Thymus (tissue), 11 donors: ENCODE measurements at regions not wholly inside any gene's neighbourhood (a gene's known extent, or its start where the extent isn't known, plus 50 kb on each side); places are given as distances from the start of the nearest gene placed in this dataset.

Source experiments
- DNase-seq, 9 donors: peaks; one replicate each; pipeline ENCODE4 v3.0.0-alpha.2; 2013; ENCODE audit warnings: low spot score in 9 of 9, low read depth in 6 of 9, missing footprints in 1 of 9
- H3K27ac ChIP-seq, 2 donors: one replicate each; pipeline ENCODE4 v1.5.1; 2013; ENCODE audit warnings: control low read depth in 1 of 2, low read depth in 1 of 2, low read length in 1 of 2, mild to moderate bottlenecking in 1 of 2, moderate library complexity in 1 of 2
- H3K27me3 ChIP-seq, 2 donors: one replicate each; pipeline ENCODE4 v1.5.1; 2013; ENCODE audit warnings: low read length in 1 of 2; ENCODE audit not compliant: control insufficient read depth in 2 of 2, insufficient read depth in 1 of 2
- H3K36me3 ChIP-seq, 2 donors: one replicate each; pipeline ENCODE4 v1.5.1; 2013; ENCODE audit warnings: low read length in 1 of 2, mild to moderate bottlenecking in 1 of 2, moderate library complexity in 1 of 2; ENCODE audit not compliant: control insufficient read depth in 2 of 2, insufficient read depth in 2 of 2
- H3K4me1 ChIP-seq, 2 donors: one replicate each; pipeline ENCODE4 v1.5.1; 2013; ENCODE audit warnings: low read length in 2 of 2; ENCODE audit not compliant: control insufficient read depth in 2 of 2, insufficient read depth in 2 of 2
- H3K4me3 ChIP-seq, 2 donors: one replicate each; pipeline ENCODE4 v1.5.1; 2013; ENCODE audit warnings: low read length in 2 of 2, control low read depth in 1 of 2, mild to moderate bottlenecking in 1 of 2
- H3K9me3 ChIP-seq, 2 donors: one replicate each; pipeline ENCODE4 v1.5.1; 2013; ENCODE audit warnings: low read length in 1 of 2, mild to moderate bottlenecking in 1 of 2; ENCODE audit not compliant: control insufficient read depth in 2 of 2, insufficient read depth in 1 of 2
- WGBS: extraction: QIAGEN DNeasy Blood & Tissue Kit; methylation state at CpG from one replicate; pipeline ENCODE4 v1.1.7; 2013; 5-methylcytosine and 5-hydroxymethylcytosine counted together
- donor health status: healthy.

- no peak overlapping the region for H3K27ac ChIP-seq
- 95% methylated on average over 6 of the region's 6 CpGs for WGBS
- H3K27me3 ChIP-seq = no peaks in the 10 kb centered on the region
- no peaks in the 10 kb centered on the region for H3K36me3 ChIP-seq
- DNase-seq = no peak
- no peaks in the 10 kb centered on the region for H3K4me1 ChIP-seq
- H3K4me3 ChIP-seq = no peak overlapping the region
- H3K9me3 ChIP-seq = no peaks in the 10 kb centered on the region
Measured at GRCh38 chr12:63090716-63091115, 60.3 kb downstream of the AVPR1A start.

- Histone ChIP-seq H3K4me1 (no peaks in the 10 kb centered on the region), H3K27ac (no peak overlapping the region), H3K36me3 (no peaks in the 10 kb centered on the region), H3K27me3 (no peaks in the 10 kb centered on the region), H3K4me3 (no peak overlapping the region), H3K9me3 (no peaks in the 10 kb centered on the region)
- no peak for DNase-seq
- WGBS = 95% methylated on average over 7 of the region's 7 CpGs
Measured at GRCh38 chr12:63086149-63086915, 64.7 kb downstream of the AVPR1A start.

- 95% methylated on average over 4 of the region's 4 CpGs for WGBS
- H3K27ac ChIP-seq = no peak overlapping the region
- H3K9me3 ChIP-seq = no peaks in the 10 kb centered on the region
- no peaks in the 10 kb centered on the region for H3K36me3 ChIP-seq
- no peaks in the 10 kb centered on the region for H3K4me1 ChIP-seq
- H3K4me3 ChIP-seq = no peak overlapping the region
- DNase-seq = no peak
- H3K27me3 ChIP-seq = no peaks in the 10 kb centered on the region
Measured at GRCh38 chr12:63085120-63085519, 65.9 kb downstream of the AVPR1A start.

- no peak for DNase-seq
- 93% methylated on average over 1 of the region's 1 CpG for WGBS
Measured at GRCh38 chr12:63084501-63084900, 66.5 kb downstream of the AVPR1A start.

GRCh38 chr12:63083046-63083445, 68.0 kb downstream of the AVPR1A start:
- Histone ChIP-seq H3K36me3 (no peaks in the 10 kb centered on the region), H3K27me3 (no peaks in the 10 kb centered on the region), H3K9me3 (no peaks in the 10 kb centered on the region), H3K4me3 (no peak overlapping the region), H3K27ac (no peak overlapping the region), H3K4me1 (no peaks in the 10 kb centered on the region)
- WGBS = 77% methylated on average over 2 of the region's 2 CpGs
- DNase-seq = no peak

More at GRCh38 chr12:63084501-63084900, 66.5 kb downstream of the AVPR1A start:
- no peak overlapping the region for H3K27ac ChIP-seq
- H3K4me3 ChIP-seq = no peak overlapping the region
- no peaks in the 10 kb centered on the region for H3K36me3 ChIP-seq
- no peaks in the 10 kb centered on the region for H3K9me3 ChIP-seq
- H3K4me1 ChIP-seq = no peaks in the 10 kb centered on the region
- no peaks in the 10 kb centered on the region for H3K27me3 ChIP-seq

GRCh38 chr12:63079791-63080502, 71.1 kb downstream of the AVPR1A start:
- H3K27me3 ChIP-seq = no peaks in the 10 kb centered on the region
- no peaks in the 10 kb centered on the region for H3K9me3 ChIP-seq
- H3K36me3 ChIP-seq = no peaks in the 10 kb centered on the region
- WGBS = over 99% methylated on average over 2 of the region's 2 CpGs
- no peak for DNase-seq
- H3K4me1 ChIP-seq = no peaks in the 10 kb centered on the region
- no peak overlapping the region for H3K4me3 ChIP-seq
- H3K27ac ChIP-seq = peak overlapping the region in 1 of 2 donors; percentile 42

GRCh38 chr12:63078906-63079305, 72.1 kb downstream of the AVPR1A start:
- Histone ChIP-seq H3K27ac (no peak overlapping the region), H3K4me1 (no peaks in the 10 kb centered on the region), H3K9me3 (no peaks in the 10 kb centered on the region), H3K4me3 (no peak overlapping the region), H3K36me3 (no peaks in the 10 kb centered on the region), H3K27me3 (no peaks in the 10 kb centered on the region)
- WGBS = 90% methylated on average over 2 of the region's 2 CpGs
- DNase-seq = no peak

GRCh38 chr12:63075376-63076060, 75.5 kb downstream of the AVPR1A start:
- 96% methylated on average over 3 of the region's 3 CpGs for WGBS

GRCh38 chr12:63070709-63071108, 80.3 kb downstream of the AVPR1A start:
- H3K27me3 ChIP-seq = no peaks in the 10 kb centered on the region

More at GRCh38 chr12:63075376-63076060, 75.5 kb downstream of the AVPR1A start:
- Histone ChIP-seq H3K4me3 (no peak overlapping the region), H3K9me3 (no peaks in the 10 kb centered on the region), H3K27ac (no peak overlapping the region), H3K4me1 (no peaks in the 10 kb centered on the region), H3K36me3 (no peaks in the 10 kb centered on the region), H3K27me3 (no peaks in the 10 kb centered on the region)
- no peak for DNase-seq

More at GRCh38 chr12:63070709-63071108, 80.3 kb downstream of the AVPR1A start:
- no peak overlapping the region for H3K4me3 ChIP-seq
- no peaks in the 10 kb centered on the region for H3K9me3 ChIP-seq
- no peaks in the 10 kb centered on the region for H3K36me3 ChIP-seq
- no peak for DNase-seq
- H3K4me1 ChIP-seq = no peaks in the 10 kb centered on the region
- H3K27ac ChIP-seq = no peak overlapping the region
- 94% methylated on average over 3 of the region's 3 CpGs for WGBS
